ENCODE measurements at regions not wholly inside any gene's neighbourhood (a gene's known extent, or its start where the extent isn't known, plus 50 kb on each side); places are given as distances from the start of the nearest gene placed in this dataset.

DNA sequence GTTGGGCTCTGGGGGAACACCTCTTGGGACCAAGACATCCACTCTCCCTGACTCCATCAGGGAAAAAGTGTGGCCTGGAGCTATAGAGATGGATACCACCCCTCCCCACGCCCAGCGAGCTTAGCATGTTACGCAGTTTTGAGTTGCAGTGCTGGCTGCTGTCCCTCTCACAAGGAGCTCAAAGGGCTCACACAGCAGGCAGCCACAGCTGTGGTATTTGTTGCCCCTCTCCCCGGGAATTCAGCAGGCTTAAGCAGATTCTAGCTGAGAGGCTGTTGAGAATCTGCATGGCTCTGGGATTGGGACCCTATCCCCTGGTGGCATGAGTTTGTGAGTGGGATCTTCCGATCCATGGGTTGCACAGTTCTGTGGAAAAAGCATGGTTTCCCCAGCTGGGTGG, 673.1 kb upstream of the FSHR start:
- TF ChIP-seq EZH2 (IDR thresholded peaks at IDR 0.05; ENCODE audit: insufficient read depth, poor library complexity, severe bottlenecking) (no peak), EZH2phosphoT487 (IDR thresholded peaks at IDR 0.05; ENCODE audit: insufficient read depth, low read depth) (no peak)
